Stomach smooth muscle (tissue), 2 donors: ENCODE measurements at regions not wholly inside any gene's neighbourhood (a gene's known extent, or its start where the extent isn't known, plus 50 kb on each side); places are given as distances from the start of the nearest gene placed in this dataset.

Source experiments
- H3K27ac ChIP-seq: one replicate; pipeline ENCODE4 v1.7.0; 2013; ENCODE audit warnings: mild to moderate bottlenecking, low read length, inconsistent platforms
- H3K27me3 ChIP-seq, 2 donors: one replicate each; pipeline ENCODE4 v1.7.0; 2013; ENCODE audit warnings: low read length in 2 of 2; ENCODE audit not compliant: insufficient read depth in 2 of 2, control insufficient read depth in 1 of 2
- H3K36me3 ChIP-seq, 2 donors: one replicate each; pipeline ENCODE4 v1.7.0; 2013; ENCODE audit warnings: low read length in 2 of 2; ENCODE audit not compliant: control insufficient read depth in 2 of 2, insufficient read depth in 2 of 2
- H3K4me1 ChIP-seq: one replicate; pipeline ENCODE4 v1.7.0; 2013; ENCODE audit warnings: low read length; ENCODE audit not compliant: control insufficient read depth, insufficient read depth
- H3K4me3 ChIP-seq, 2 donors: one replicate each; pipeline ENCODE4 v1.7.0; 2013; ENCODE audit warnings: low read length in 2 of 2
- H3K9ac ChIP-seq, 2 donors: one replicate each; pipeline ENCODE4 v1.7.0; 2013; ENCODE audit warnings: low read length in 2 of 2, mild to moderate bottlenecking in 1 of 2
- H3K9me3 ChIP-seq, 2 donors: one replicate each; pipeline ENCODE4 v1.7.0; 2013; ENCODE audit warnings: low read length in 2 of 2; ENCODE audit not compliant: control insufficient read depth in 2 of 2
- donor health status: healthy.
- donor health status: Pancreatic carcinoma.

- H3K36me3 ChIP-seq = no peaks in the 10 kb centered on the region
- no peaks in the 10 kb centered on the region for H3K4me1 ChIP-seq
- no peak overlapping the region for H3K27ac ChIP-seq
- H3K4me3 ChIP-seq = no peak overlapping the region
- no peaks in the 10 kb centered on the region for H3K27me3 ChIP-seq
- no peak overlapping the region for H3K9ac ChIP-seq
- H3K9me3 ChIP-seq = no peaks in the 10 kb centered on the region
These were observed 157.6 kb upstream of the C1QTNF7 start for GRCh38 chr4:15270201-15270600.

GRCh38 chr4:15286041-15286440, 141.8 kb upstream of the C1QTNF7 start:
- no peaks in the 10 kb centered on the region for H3K9me3 ChIP-seq
- H3K36me3 ChIP-seq = no peaks in the 10 kb centered on the region
- no peaks in the 10 kb centered on the region for H3K27me3 ChIP-seq
- H3K27ac ChIP-seq = no peak overlapping the region
- H3K4me1 ChIP-seq = no peaks in the 10 kb centered on the region
- no peak overlapping the region for H3K9ac ChIP-seq
- no peak overlapping the region for H3K4me3 ChIP-seq

- Histone ChIP-seq H3K4me1 (no peaks in the 10 kb centered on the region), H3K36me3 (no peaks in the 10 kb centered on the region), H3K27ac (no peak overlapping the region), H3K4me3 (no peak overlapping the region), H3K9me3 (no peaks in the 10 kb centered on the region), H3K27me3 (no peaks in the 10 kb centered on the region), H3K9ac (no peak overlapping the region)
These were observed 136.7 kb upstream of the C1QTNF7 start for GRCh38 chr4:15291122-15291521.

GRCh38 chr4:15293711-15294110, 134.1 kb upstream of the C1QTNF7 start:
- H3K9ac ChIP-seq = no peak overlapping the region
- no peaks in the 10 kb centered on the region for H3K4me1 ChIP-seq
- H3K4me3 ChIP-seq = no peak overlapping the region

GRCh38 chr4:15294202-15294601, 133.6 kb upstream of the C1QTNF7 start:
- no peaks in the 10 kb centered on the region for H3K4me1 ChIP-seq
- no peaks in the 10 kb centered on the region for H3K9me3 ChIP-seq
- no peak overlapping the region for H3K4me3 ChIP-seq

More at GRCh38 chr4:15293711-15294110, 134.1 kb upstream of the C1QTNF7 start:
- Histone ChIP-seq H3K9me3 (no peaks in the 10 kb centered on the region), H3K36me3 (no peaks in the 10 kb centered on the region), H3K27me3 (no peaks in the 10 kb centered on the region), H3K27ac (no peak overlapping the region)

GRCh38 chr4:15294832-15295231, 133.0 kb upstream of the C1QTNF7 start:
- H3K4me1 ChIP-seq = no peaks in the 10 kb centered on the region
- H3K9ac ChIP-seq = no peak overlapping the region
- H3K36me3 ChIP-seq = no peaks in the 10 kb centered on the region
- no peak overlapping the region for H3K27ac ChIP-seq
- no peaks in the 10 kb centered on the region for H3K9me3 ChIP-seq
- H3K27me3 ChIP-seq = no peaks in the 10 kb centered on the region
- H3K4me3 ChIP-seq = no peak overlapping the region

More at GRCh38 chr4:15294202-15294601, 133.6 kb upstream of the C1QTNF7 start:
- Histone ChIP-seq H3K27me3 (no peaks in the 10 kb centered on the region), H3K9ac (no peak overlapping the region), H3K36me3 (no peaks in the 10 kb centered on the region), H3K27ac (no peak overlapping the region)

GRCh38 chr4:15295421-15296162, 132.2 kb upstream of the C1QTNF7 start:
- Histone ChIP-seq H3K4me3 (no peak overlapping the region), H3K27me3 (no peaks in the 10 kb centered on the region), H3K9me3 (no peaks in the 10 kb centered on the region), H3K36me3 (no peaks in the 10 kb centered on the region), H3K27ac (no peak overlapping the region), H3K4me1 (no peaks in the 10 kb centered on the region), H3K9ac (no peak overlapping the region)

- Histone ChIP-seq H3K36me3 (no peaks in the 10 kb centered on the region), H3K27ac (no peak overlapping the region), H3K4me1 (no peaks in the 10 kb centered on the region), H3K4me3 (no peak overlapping the region), H3K9ac (no peak overlapping the region), H3K9me3 (no peaks in the 10 kb centered on the region), H3K27me3 (no peaks in the 10 kb centered on the region)
These were observed 130.5 kb upstream of the C1QTNF7 start for GRCh38 chr4:15297344-15297743.

- Histone ChIP-seq H3K27me3 (no peaks in the 10 kb centered on the region), H3K27ac (no peak overlapping the region), H3K36me3 (no peaks in the 10 kb centered on the region), H3K4me1 (peaks cover 9% of the 10 kb centered on the region), H3K9ac (no peak overlapping the region), H3K9me3 (no peaks in the 10 kb centered on the region), H3K4me3 (no peak overlapping the region)
These were observed 128.2 kb upstream of the C1QTNF7 start for GRCh38 chr4:15299627-15300026.

- Histone ChIP-seq H3K36me3 (no peaks in the 10 kb centered on the region), H3K4me1 (peaks cover 9% of the 10 kb centered on the region), H3K4me3 (no peak overlapping the region), H3K9ac (no peak overlapping the region), H3K9me3 (no peaks in the 10 kb centered on the region), H3K27ac (no peak overlapping the region), H3K27me3 (no peaks in the 10 kb centered on the region)
These were observed 124.7 kb upstream of the C1QTNF7 start for GRCh38 chr4:15303052-15303641.

- Histone ChIP-seq H3K27me3 (no peaks in the 10 kb centered on the region), H3K36me3 (no peaks in the 10 kb centered on the region), H3K27ac (no peak overlapping the region), H3K9ac (no peak overlapping the region), H3K4me1 (no peaks in the 10 kb centered on the region), H3K9me3 (no peaks in the 10 kb centered on the region), H3K4me3 (no peak overlapping the region)
These were observed 112.9 kb upstream of the C1QTNF7 start for GRCh38 chr4:15314974-15315373.
